Upper lobe of left lung (tissue), 4 donors: ENCODE measurements at regions not wholly inside any gene's neighbourhood (a gene's known extent, or its start where the extent isn't known, plus 50 kb on each side); places are given as distances from the start of the nearest gene placed in this dataset.

ENCODE experiments used
- CTCF ChIP-seq, 6 experiments: fragments of 450-650 bp in 4 of 6; fragments of 200-600 bp in 2 of 6; sonication (generic) in 2 of 6; IDR thresholded peaks; one replicate each; pipeline ENCODE4 v1.5.1; 2016 to 2019; ENCODE audit warnings: antibody characterized with exemption in 6 of 6
- POLR2A ChIP-seq, 4 donors: fragments of 450-650 bp; IDR thresholded peaks; one replicate each; pipeline ENCODE4 v1.5.1; 2016 to 2017; ENCODE audit warnings: antibody characterized with exemption in 4 of 4, mild to moderate bottlenecking in 2 of 4
- POLR2AphosphoS5 ChIP-seq, 2 donors: sonication (generic); formaldehyde crosslinking; IDR thresholded peaks; one replicate each; pipeline ENCODE4 v1.5.1; 2017; ENCODE audit warnings: antibody characterized with exemption in 2 of 2

GRCh38 chr2:43074052-43074451 is 152.4 kb downstream of the ZFP36L2 start:
- TF ChIP-seq CTCF (IDR thresholded peaks at IDR 0.05) (no peak), POLR2A (IDR thresholded peaks at IDR 0.05) (no peak), POLR2AphosphoS5 (IDR thresholded peaks at IDR 0.05) (no peak)
